Astrocyte of the cerebellum (primary cell): ENCODE measurements at regions not wholly inside any gene's neighbourhood (a gene's known extent, or its start where the extent isn't known, plus 50 kb on each side); places are given as distances from the start of the nearest gene placed in this dataset.
A peak's percentile ranks its signal among the peaks of the same experiment; 100 is the strongest.

Experiments
- DNase-seq: peaks from one replicate; pipeline ENCODE4 v3.0.0-alpha.2; 2011; ENCODE audit warnings: low read depth
- H3K4me3 ChIP-seq: 2 replicates; pipeline ENCODE4 v1.5.1; 2011; ENCODE audit warnings: mild to moderate bottlenecking, low read depth, low read length, moderate library complexity
- CTCF ChIP-seq: IDR thresholded peaks from 2 replicates; pipeline ENCODE4 v1.5.1; 2012; ENCODE audit warnings: low read length, low read depth, moderate library complexity, mild to moderate bottlenecking; ENCODE audit errors: missing control alignments
- in situ Hi-C: cut with HindIII; loops from 2 replicates; pipeline ENCODE4 v1.10.0; 2017; ENCODE audit warnings: low sequenced_read_pairs

DNA sequence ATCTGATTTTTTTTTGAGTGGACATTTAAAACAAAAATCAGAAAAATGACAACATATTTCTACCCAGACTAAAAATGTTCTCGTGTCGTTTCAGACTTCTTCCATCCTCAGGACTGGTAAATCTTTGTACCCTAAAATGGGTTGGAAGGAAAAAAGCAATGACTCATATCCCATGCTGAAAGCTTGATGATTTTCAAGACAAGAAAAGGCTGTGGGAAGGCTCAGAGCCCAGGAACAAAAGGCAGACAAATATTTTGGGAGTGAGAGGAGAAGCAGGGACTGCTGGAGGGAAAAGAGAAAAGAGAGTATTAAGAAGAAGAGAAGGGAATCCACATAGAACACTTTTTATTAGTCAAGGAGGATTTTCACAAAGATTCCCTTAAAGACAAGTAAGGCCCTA is 77.1 kb upstream of the CTAGE1 start:
- H3K4me3 ChIP-seq = no peak overlapping the region
- in situ Hi-C loops = no loop called here
- peak; percentile 31 for DNase-seq
- no peak for TF ChIP-seq CTCF

DNA sequence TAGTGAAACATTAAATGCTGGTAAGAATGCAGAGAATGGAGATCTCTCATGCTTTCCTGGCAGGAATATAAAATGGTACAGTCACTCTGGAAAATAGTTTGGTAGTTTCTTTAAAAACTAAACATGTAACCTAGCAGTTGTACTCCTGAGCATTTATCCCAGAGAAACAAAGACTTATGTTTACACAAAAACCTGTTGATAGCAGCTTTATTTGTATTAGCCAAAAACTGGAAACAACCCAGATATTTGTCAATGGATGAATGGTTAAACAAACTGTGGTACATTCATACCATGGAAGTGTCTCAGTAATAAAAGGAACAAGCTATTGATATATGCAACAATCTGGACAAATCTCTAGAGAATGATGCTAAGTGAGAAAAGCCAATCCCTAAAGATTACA is 81.7 kb upstream of the CTAGE1 start:
- in situ Hi-C loops = no loop called here
- no peak for DNase-seq
- TF ChIP-seq CTCF = no peak
- H3K4me3 ChIP-seq = no peak overlapping the region

DNA sequence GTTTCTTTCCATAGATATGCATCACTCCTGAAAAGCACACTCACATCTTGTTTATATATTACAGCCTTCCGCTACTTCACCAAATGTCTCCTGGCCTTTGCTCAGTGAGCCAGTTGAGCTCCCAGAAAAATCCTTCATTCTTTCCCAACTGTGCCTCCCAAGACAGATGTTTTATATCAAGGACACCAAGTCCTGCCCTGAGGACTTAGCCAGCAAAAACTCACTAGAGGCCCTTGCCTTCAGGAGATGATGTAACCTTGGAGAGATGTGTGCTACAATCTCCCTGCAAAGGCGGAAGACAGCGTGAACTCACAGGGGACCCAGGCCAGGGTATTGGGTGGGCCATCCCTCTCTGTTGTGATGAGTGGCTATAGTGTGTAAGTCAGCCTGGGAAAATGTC is 86.1 kb upstream of the CTAGE1 start:
- no peak overlapping the region for H3K4me3 ChIP-seq
- in situ Hi-C loops = no loop called here
- TF ChIP-seq CTCF = no peak
- no peak for DNase-seq

- no peak for TF ChIP-seq CTCF
- in situ Hi-C loops = no loop called here
- H3K4me3 ChIP-seq = no peak overlapping the region
- DNase-seq = no peak
Observed at GRCh38 chr18:22504251-22505030, 86.7 kb upstream of the CTAGE1 start.

- no peak for TF ChIP-seq CTCF
- DNase-seq = no peak
- no peak overlapping the region for H3K4me3 ChIP-seq
- in situ Hi-C loops = no loop called here
Observed at GRCh38 chr18:22505141-22505591, 87.5 kb upstream of the CTAGE1 start.

DNA sequence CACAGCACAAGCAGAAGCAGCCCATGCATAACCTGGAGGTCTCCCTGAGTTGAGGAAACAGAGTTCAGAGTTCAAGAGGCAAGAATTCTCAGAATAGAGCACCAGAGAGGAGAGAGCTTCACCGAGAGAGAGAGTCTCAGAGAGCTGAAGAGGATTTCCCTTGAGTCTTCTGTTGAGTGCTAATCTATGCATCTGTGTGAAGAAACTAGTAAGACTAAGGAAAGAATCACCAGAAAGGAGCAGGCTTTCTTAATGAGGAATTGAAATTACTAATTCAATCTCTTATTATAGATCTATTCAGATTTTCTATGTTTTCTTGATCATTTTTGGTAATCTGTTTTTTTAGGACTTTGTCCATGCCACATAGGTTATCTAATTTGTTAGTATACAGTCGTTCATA is 89.3 kb upstream of the CTAGE1 start:
- no peak for TF ChIP-seq CTCF
- in situ Hi-C loops = no loop called here
- H3K4me3 ChIP-seq = no peak overlapping the region
- no peak for DNase-seq
